GM21576 (cell line): ENCODE measurements at regions not wholly inside any gene's neighbourhood (a gene's known extent, or its start where the extent isn't known, plus 50 kb on each side); places are given as distances from the start of the nearest gene placed in this dataset.
"Not testable (repeated sequence)": the region's sequence is repeated elsewhere in the genome, so short reads cannot be mapped to it uniquely, and the experiment has no call there.

ENCODE experiments used
- ATAC-seq: cut with Tn5 transposase; IDR thresholded peaks from one replicate; pipeline ENCODE4 v1.9.1; 2021; ENCODE audit warnings: mild to moderate bottlenecking, moderate library complexity; ENCODE audit not compliant: unreplicated experiment

DNA sequence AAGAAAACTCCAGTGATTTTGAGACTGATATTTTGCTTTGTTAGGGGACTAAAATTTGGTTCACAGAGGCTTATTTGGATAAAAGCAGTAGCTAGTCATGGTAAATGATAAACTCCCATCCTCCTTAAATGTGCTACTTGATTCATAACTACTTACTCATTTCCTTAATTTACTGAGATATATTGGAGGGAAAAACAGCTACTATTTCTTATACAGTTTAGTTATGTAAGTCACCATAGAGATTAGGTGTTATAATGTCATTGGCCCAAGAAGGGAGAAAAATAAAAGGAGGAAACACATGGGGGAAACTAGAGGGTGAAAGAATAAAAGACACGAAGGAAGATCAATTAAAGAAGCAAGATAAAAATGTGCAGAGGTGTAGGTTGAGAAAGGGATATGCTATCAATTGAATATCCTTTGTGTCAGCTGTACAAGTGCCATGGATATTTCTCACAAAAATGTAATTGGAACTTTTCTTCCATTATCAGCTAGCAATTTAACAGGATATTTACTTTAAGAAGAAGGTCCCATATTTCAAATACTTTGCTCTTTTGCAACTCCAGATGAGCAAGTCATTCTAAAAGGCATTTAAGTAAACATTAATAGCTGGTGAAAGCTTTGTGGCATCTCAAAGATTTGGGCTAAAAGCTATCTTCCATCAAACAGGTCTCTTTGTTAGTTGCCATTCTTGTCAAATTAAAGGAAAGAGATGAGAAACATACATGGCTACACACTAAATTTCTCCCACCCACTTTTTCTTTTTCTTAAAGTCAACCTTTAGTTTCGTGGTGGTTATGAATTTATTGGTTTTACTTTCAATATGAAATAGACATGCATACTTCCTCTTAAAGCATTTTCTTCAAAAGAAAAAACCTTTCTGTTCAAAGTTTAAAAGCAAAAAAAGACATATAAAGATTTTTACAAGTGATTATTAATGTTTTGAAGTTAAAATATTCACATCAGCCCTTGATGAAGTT lies 439.5 kb downstream of the CCER1 start:
- ATAC-seq, result peak; percentile 93

DNA sequence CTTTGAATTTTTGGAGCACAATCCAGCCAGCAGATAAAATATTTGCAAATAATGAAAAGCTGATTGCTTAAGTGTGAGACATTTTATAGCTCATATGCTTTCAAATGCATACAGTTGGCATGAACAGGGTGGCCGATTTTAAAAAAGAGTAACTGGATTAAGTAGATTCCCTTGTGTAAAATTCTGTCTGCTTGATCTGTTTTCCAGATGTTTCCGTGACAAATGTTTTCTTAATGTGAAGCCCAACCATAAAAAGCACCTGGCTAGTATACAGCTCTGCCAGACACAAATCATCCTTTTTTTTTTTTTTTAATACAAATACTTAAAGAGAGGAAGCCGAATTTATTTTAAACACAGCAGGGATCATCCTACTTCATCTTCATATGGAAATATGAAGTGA lies 440.7 kb downstream of the CCER1 start:
- ATAC-seq, result no peak

DNA sequence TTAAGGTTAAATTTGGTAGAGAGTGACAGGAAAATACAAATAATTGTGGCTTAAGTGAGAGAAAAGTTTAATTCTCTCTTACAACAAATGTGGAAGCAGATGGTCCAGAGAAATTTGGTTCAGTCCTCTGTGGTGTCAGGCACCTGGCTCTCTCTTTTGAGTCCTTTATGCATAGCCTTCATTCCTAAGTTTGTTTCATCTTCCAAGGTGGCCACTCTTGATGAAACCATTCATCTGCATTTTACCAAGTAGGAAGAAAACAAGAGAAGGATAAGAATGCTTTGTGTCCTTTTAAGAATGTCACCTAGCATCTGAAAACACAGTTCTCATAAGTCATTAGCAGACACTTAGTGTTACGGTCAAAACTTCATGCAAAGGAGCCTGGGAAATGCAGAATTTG lies 442.5 kb downstream of the CCER1 start:
- ATAC-seq, result no peak

DNA sequence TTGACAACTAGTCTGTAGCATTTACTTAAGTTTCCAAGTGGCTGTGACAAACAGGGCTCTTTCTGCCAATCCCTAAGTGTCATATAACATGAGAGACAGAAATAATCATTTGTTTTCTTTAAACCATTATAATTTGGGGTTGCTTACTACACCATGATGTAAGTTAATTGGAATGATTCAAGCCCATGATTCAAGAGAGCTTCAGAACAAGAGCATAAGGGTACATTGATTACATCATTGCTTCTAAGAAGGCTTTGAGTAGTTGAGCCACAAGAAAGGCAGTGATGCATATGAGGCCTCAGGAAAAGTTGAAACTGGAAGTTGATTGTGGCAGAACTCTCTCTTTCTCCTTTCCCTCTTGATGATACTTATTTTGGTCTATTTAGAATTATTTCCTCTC lies 444.0 kb downstream of the CCER1 start:
- no peak for ATAC-seq

DNA sequence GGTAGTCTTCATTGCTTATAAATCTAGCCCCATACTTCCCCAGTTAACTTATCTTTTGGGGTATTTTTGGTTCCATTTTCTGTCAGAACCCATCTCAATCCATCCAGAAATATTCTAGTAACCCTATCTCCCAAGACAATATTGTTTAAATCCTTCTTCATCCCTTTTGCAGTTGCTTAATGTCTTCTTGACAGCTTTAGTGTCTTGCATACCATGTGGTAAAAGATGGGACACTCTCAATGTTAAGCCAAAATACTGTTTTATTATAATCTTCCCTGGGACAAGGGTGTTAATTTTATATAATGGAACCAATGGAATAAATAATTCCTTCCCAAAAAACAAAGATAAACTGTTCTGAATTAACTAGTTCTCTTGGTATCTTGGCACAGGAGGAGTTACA lies 450.2 kb downstream of the CCER1 start:
- ATAC-seq, result no peak

DNA sequence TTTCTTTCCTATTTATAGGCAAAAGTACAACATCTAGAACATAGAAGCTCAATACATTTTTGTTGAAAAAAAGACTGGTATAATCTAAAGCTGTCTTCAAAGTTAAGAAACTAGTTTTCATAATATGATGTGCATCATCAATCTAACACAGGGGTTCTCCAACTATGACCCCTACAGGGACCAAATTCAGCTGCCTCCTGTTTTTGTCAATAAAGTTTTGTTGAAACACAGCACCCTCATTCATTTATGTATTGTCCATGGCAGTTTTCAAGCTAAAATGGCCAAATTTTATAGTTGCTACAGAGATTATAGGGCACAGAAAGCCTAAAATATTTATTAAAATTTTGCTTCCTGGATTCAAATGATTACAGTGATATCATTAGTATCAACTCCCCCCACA lies 452.9 kb downstream of the CCER1 start:
- ATAC-seq, result no peak

DNA sequence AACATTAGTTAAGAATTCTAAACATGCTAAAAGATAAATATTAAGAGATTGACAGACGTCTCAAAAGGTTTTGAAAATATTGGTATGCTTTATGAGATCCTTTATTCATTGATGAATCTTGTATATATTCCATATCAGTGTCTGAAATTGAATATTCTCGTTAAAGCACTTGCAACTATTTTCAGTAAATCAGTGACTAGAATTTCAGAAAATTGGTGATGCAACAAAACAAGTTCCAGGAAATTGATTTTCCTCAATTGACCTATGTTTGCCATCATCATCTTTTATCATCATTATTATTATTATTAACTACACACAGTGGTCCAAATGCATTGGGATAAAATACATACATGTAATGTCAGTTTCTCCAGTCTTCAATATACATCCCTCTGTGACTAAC lies 453.6 kb downstream of the CCER1 start:
- ATAC-seq, result no peak

DNA sequence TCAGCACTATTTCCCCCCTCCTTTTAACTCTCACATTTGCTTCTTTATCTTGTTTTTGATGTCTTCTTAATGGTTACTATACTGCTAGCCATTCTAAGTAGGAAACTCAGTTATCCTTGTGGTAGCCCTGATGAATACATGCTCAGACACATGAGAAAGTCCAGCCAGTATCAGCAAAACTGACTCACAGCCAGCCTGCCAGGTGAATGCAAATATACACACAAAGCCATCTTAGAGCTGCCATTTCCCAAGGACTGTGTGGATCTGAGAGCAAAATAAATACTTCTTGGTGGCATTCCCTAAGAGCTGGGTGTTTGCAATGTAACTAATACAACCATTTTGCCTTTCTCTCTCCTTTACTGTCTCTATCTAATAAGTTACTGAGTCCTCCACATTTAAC lies 455.2 kb downstream of the CCER1 start:
- ATAC-seq, result no peak

DNA sequence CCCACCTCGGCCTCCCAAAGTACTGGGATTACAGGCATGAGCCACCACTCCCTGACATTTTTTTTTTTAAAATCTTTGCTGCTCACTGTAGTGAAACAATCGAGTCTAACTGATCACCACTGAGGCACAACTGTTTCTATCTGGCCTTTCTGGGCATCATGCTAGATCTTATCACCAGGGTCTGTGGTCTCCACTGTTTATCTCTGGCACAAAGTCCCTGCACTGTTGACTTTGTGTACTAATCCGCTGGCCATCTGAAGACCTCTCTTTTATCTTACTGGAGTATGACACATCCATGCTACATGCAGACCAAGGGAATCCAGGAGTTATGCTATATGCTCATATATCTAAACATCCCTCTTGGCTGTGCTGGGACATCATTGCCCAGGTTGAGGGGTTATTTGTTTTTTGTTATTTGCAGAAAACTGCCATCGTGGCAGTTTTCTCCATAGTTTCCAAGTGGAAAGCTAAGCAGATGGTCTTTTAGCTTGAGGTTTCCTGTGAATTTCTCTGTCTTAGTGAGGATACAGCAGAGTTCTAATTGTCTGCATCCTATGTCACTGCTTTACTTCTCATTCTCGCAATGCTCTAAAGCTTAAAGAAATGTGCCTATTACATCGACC lies 456.9 kb downstream of the CCER1 start:
- ATAC-seq, result no peak

DNA sequence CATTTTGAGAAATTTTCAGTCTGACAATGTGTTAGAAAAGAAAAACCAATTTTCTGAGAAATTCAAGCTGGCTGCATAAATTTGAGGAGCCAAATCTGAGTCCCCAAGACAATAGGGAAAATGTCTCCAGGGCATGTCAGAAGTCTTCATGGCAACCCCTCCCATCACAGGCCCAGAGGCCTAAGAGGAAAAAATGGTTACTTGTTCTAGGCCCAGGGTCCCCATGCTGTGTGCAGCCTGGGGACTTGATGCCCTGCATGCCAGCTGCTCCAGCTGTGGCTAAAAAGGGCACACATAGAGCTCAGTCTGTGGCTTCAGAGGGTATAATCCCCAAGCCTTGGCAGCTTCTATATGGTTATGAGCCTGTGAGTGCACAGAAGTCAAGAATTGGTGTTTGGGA lies 464.6 kb downstream of the CCER1 start:
- no peak for ATAC-seq

DNA sequence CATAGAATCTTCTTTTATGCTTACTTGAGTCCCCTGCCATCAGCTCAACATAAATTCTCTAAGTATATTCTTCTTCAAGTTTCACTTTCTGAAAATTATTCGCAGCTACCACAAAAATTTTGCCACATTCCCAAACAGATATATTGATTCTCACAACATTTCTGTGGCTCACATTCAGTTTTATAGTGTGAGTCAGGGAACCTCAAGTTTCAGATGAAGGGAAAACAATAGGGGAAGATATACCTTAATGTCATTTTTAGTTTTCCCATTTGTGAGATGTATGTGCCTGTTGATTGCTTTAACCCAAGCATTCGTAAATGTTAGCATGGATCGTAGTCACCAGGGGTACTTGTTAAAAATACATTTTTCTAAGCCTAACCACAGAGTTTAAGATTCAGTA lies 465.8 kb downstream of the CCER1 start:
- ATAC-seq, result no peak

DNA sequence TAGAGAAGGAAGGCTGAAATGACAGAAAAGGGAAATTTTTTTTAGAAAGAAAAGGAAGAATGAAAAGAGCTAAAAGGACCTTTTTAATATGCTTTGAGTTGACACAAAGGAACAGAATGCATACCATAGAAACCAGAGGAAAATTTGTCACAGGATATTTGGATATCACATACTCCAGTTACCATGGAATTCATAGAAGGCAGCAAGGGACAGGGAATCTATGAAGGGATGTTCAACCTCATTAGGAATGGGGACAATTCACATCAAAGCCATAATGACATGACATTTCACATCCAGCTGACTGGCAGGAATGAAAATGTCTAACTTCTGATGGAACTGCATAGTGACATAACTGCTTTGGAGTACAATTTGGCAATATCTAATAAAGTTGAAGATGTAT lies 469.4 kb downstream of the CCER1 start:
- no peak for ATAC-seq

DNA sequence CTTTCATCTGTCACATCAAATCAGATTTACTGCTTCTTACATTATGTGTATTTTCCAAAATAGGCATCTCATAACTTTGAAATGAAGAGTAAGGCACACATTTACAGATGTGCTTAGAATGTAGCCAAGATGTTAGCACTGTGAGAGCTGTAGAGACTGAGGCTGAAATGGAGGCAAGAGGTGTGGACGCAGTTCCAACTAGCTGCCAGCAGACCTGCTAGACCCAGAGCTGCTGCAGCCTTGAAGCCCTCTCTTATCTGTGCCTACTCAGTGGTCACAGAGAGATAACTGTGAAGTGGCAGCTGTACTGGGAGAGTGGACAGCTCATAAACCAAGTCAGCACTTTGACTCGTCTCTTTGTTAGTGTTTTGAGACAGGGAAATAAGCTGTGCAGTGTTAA lies 470.9 kb downstream of the CCER1 start:
- no peak for ATAC-seq

DNA sequence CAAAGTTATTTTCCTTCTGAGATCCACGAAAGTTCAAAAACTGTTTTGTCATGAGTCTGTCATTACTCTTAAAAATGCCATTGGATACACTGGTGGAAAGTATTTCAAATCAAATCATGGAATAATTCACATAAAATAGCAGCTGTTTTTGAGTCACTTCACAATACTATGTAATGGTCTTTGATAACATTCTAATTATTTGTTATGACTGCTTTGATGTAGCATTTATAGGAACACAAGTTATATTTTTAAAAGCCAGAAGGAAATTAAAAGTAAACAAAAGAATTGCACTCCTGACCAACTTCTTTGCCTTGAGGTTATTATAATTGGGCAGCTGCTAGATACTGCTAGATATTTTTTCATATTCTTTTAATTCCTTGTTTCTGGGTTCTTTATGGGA lies 473.2 kb downstream of the CCER1 start:
- ATAC-seq, result no peak

DNA sequence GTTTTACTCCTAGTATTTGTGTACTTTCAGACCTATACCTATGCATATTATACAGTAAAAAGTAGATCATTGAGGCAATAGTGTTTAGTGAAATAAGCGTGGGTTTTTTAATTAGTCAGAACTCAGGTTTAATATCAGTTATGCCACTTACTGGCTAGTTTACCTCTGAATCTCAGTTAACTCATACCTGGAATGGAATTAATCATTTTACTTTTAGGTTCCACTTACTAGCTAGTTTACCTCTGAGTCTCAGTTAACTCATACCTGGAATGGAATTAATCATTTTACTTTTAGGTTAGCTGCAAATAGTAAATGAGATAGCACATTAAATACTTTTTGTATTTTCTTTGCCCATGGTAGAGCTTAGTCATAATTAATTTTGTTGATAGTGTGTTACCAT lies 475.7 kb downstream of the CCER1 start:
- ATAC-seq, result no peak

DNA sequence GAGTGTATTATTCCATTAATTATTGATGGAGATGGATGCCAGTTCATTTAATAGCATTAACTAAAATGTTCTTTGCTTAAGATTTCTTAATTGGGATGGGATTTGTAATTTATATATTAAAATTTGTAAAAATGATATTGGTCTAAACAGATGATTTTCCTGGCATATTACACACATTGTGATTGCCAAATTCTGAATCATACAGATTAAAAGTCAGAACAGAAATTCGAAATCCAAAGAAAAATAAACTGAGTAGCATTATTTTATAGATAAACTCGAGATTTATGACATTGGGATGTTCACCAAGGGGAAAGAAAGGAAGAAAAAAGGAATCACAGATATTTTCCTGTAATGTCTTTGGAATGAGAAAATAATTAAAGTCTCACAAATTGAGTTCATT lies 481.1 kb downstream of the CCER1 start:
- ATAC-seq, result no peak

DNA sequence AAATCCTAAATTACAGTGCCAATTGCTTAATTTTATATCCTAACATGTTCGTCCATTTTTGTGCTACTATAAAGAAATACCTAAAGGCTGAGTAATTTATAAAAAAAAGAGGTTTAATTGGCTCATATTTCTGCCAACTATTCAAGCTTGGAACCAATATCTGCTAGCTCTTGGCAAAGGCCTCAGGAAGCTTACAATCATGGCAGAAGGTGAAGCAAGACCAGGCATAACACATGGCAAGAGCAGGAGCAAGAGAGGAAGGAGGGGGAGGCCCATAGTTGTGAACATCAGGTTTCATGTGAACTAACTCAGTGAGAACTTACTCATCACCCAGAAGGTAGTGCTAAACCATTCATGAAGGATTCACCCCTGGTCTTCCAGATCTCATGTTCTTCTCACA lies 494.3 kb downstream of the CCER1 start:
- no peak for ATAC-seq

DNA sequence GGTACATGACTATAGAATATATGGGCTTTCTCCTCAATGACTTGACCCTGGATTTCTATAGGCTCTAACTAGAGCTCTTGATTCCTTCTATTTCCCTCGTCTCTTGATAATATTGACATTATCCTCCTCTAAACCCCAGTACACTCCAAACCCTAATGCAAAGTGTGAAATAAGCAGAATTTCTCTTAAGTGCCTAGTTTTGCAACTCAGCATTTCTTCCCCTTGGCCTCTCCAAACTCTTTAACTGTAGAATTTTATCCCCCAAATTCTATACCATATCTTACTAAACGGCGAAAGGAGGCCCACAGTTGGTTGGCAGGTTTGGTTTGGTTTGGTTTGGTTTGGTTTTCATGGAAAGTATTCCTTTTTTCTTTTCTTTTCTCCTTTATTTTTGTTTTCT lies 498.7 kb downstream of the CCER1 start:
- no peak for ATAC-seq

DNA sequence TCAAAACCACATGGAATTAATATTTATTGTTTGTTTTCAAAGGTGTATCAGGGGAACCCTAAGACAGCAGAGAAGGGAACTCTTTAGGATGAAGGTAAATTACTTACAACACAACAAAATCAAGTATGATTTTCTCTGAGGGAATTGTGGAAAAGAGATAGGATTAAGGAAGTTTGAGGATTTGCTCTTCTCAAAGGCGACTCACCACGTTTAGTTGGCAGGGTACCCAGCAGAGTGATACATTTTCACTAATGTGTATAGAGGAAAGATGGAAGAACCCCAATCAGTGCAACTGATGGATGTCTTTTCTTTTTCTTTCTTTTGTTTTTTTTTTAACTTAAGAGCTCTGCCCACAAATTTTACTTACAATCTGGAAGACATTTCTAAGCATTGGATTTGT lies 499.2 kb downstream of the CCER1 start:
- no peak for ATAC-seq

DNA sequence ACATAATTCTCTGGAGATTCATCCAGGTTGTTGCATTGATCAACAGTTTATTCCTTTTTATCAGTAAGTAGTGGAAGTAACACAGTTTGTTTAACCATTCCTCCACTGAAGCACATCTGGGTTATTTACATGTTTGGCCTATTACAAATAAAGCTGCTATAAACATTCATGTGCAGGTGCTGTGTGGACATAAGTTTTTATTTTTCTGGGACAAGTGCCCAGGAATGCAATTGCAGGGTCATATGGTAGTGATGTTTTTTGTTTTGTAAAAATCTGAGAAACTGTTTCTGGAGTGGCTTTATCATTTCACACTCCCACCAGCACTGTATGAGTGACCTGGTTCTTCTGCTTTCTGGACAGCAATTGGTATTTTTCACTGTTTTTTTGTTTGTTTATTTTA lies 505.4 kb downstream of the CCER1 start:
- no peak for ATAC-seq

DNA sequence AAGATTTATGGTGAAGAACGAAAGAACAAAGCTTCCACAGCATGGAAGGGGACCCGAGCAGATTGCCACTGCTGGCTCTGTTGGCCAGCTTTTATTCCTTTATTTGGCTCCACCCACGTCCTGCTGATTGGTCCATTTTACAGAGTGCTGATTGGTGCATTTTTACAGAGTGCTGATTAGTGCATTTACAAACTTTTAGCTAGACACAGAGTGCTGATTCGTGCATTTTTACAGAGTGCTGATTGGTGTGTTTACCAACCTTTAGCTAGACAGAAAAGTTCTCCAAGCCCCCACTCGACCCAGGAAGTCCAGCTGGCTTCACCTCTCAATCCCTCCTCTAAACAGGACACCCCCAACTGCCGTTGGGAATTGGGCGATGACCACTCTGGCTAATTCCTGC lies 511.5 kb downstream of the CCER1 start:
- ATAC-seq, result not testable (repeated sequence)

DNA sequence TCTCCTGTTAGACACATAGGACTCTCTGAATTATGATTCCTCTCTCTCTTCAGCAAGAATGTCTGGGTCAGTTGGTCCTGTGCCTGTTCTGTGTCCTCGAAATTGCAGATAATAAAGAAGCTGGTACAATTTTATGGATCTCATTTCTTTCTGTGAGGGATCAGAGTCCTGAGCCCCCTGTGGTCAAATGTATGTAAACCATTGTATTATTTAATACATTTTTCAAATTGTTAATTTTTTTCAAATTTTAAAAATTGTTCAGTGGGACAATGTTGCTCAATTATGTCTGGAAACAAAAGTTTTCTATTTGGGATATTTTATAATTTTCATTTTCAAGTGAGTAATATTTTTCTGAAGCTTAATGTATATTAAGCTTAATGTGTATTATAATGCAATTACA lies 513.5 kb downstream of the CCER1 start:
- no peak for ATAC-seq

DNA sequence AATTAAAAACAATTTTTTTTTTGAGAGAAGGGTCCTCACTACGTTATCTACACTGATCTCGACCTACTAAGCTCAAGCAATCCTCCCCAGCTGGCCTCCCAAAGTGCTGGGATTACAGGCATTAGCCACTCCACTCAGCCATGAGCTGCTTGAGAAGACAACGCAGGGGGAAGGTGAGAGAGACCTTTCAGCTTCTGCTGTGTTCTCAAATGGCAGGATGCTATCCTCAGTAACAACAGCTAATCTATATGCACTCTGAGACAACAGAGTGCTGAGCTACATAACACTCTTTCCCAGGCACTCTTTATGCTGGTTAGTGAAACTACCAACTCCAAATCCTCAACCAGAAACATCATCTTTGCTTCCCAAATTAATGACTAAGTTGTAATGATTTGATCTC lies 526.1 kb downstream of the CCER1 start:
- no peak for ATAC-seq
